Lung (tissue), 11 donors: ENCODE measurements at regions not wholly inside any gene's neighbourhood (a gene's known extent, or its start where the extent isn't known, plus 50 kb on each side); places are given as distances from the start of the nearest gene placed in this dataset.

Experiments
- ATAC-seq: fragments of 200-7000 bp; cut with Tn5 transposase; one replicate; pipeline ENCODE4 v1.9.1; 2020; ENCODE audit warnings: moderate number of reproducible peaks; ENCODE audit not compliant: insufficient read depth, low FRiP score
- DNase-seq, 3 donors: peaks; one replicate each; pipeline ENCODE4 v3.0.0-alpha.2; 2013 to 2017
- H3K27ac ChIP-seq, 2 donors: one replicate each; pipeline ENCODE4 v1.5.1; 2013; ENCODE audit warnings: mild to moderate bottlenecking in 2 of 2, moderate library complexity in 2 of 2, control low read depth in 1 of 2, inconsistent platforms in 1 of 2, low read depth in 1 of 2, low read length in 1 of 2
- H3K27me3 ChIP-seq, 3 donors: one replicate each; pipeline ENCODE4 v1.5.1; 2013; ENCODE audit warnings: low read length in 2 of 3; ENCODE audit not compliant: control insufficient read depth in 3 of 3, insufficient read depth in 3 of 3
- H3K36me3 ChIP-seq, 4 donors: one replicate each; pipeline ENCODE4 v1.5.1; 2013; ENCODE audit warnings: low read length in 4 of 4, mild to moderate bottlenecking in 1 of 4, moderate library complexity in 1 of 4; ENCODE audit not compliant: control insufficient read depth in 4 of 4, insufficient read depth in 4 of 4
- H3K4me1 ChIP-seq, 5 donors: one replicate each; pipeline ENCODE4 v1.5.1; 2013; ENCODE audit warnings: low read length in 5 of 5, mild to moderate bottlenecking in 2 of 5, moderate library complexity in 1 of 5; ENCODE audit not compliant: control insufficient read depth in 5 of 5, insufficient read depth in 5 of 5
- H3K4me3 ChIP-seq: one replicate; pipeline ENCODE4 v1.5.1; 2013; ENCODE audit warnings: mild to moderate bottlenecking, control low read depth, moderate library complexity
- H3K9ac ChIP-seq, 2 donors: one replicate each; pipeline ENCODE4 v1.5.1; 2013; ENCODE audit warnings: low read length in 2 of 2, control low read depth in 1 of 2; ENCODE audit not compliant: insufficient read depth in 1 of 2
- H3K9me3 ChIP-seq, 4 donors: one replicate each; pipeline ENCODE4 v1.5.1; 2013; ENCODE audit warnings: low read length in 3 of 4, mild to moderate bottlenecking in 1 of 4, moderate library complexity in 1 of 4; ENCODE audit not compliant: control insufficient read depth in 4 of 4, insufficient read depth in 3 of 4
- CTCF ChIP-seq: IDR thresholded peaks from 2 replicates; pipeline ENCODE4 v1.5.1; 2012; ENCODE audit warnings: mild to moderate bottlenecking; ENCODE audit errors: control extremely low read depth, extremely low read depth
- WGBS, 2 donors: extraction: QIAGEN DNeasy Blood & Tissue Kit; methylation state at CpG; one replicate each; pipeline ENCODE4 v1.1.7; 2013; 5-methylcytosine and 5-hydroxymethylcytosine counted together
- donor health status: control.
- donor health status: control.
- donor health status: Bipolar disorder and iron deficiency.
- donor health status: healthy.
- donor health status: DM: yes; HTN: yes; CAD: no.

- Histone ChIP-seq H3K36me3 (no peaks in the 10 kb centered on the region), H3K4me3 (no peak overlapping the region), H3K9ac (no peak overlapping the region), H3K9me3 (peaks cover 0 to 5% (median 0%) of the 10 kb centered on the region in 4 donors), H3K27ac (no peak overlapping the region), H3K4me1 (no peaks in the 10 kb centered on the region), H3K27me3 (no peaks in the 10 kb centered on the region)
- no peak for ATAC-seq
- no peak for TF ChIP-seq CTCF
- peak in 2 of 3 donors; percentile 8 to 9 for DNase-seq
These were observed 550.3 kb downstream of the RAB28 start for GRCh38 chr4:12933760-12934221.

- Histone ChIP-seq H3K9ac (no peak overlapping the region), H3K36me3 (no peaks in the 10 kb centered on the region), H3K4me3 (no peak overlapping the region), H3K4me1 (no peaks in the 10 kb centered on the region), H3K27ac (no peak overlapping the region), H3K9me3 (peaks cover 0 to 5% (median 0%) of the 10 kb centered on the region in 4 donors), H3K27me3 (no peaks in the 10 kb centered on the region)
- WGBS, 2 donors, result 76 to 83% methylated on average over 4 of the region's 4 CpGs
- TF ChIP-seq CTCF, result no peak
- no peak for ATAC-seq
- no peak for DNase-seq
These were observed 551.8 kb downstream of the RAB28 start for GRCh38 chr4:12932203-12932788.

- H3K4me3 ChIP-seq, result no peak overlapping the region
- TF ChIP-seq CTCF, result no peak
- 82 to 83% methylated on average over 1 of the region's 1 CpG for WGBS, 2 donors
- no peaks in the 10 kb centered on the region for H3K4me1 ChIP-seq
- H3K27ac ChIP-seq, result no peak overlapping the region
- no peaks in the 10 kb centered on the region for H3K36me3 ChIP-seq
- DNase-seq (no peak), ATAC-seq (no peak)
- no peaks in the 10 kb centered on the region for H3K27me3 ChIP-seq
- H3K9ac ChIP-seq, result no peak overlapping the region
- peaks cover 0 to 5% (median 0%) of the 10 kb centered on the region in 4 donors for H3K9me3 ChIP-seq
These were observed 554.4 kb downstream of the RAB28 start for GRCh38 chr4:12929784-12930183.

GRCh38 chr4:12928751-12929150 lies 555.4 kb downstream of the RAB28 start:
- DNase-seq (no peak), ATAC-seq (no peak)
- Histone ChIP-seq H3K4me1 (no peaks in the 10 kb centered on the region), H3K4me3 (no peak overlapping the region), H3K9me3 (peaks cover 0 to 5% (median 0%) of the 10 kb centered on the region in 4 donors), H3K9ac (no peak overlapping the region), H3K27ac (no peak overlapping the region), H3K27me3 (no peaks in the 10 kb centered on the region), H3K36me3 (no peaks in the 10 kb centered on the region)
- no peak for TF ChIP-seq CTCF
